Activated naive CD4-positive, alpha-beta T cell treated with anti-CD3 and anti-CD28 coated beads, Interleukin-2, amount 50 U/mL, for 72 hours (primary cell): ENCODE measurements at regions not wholly inside any gene's neighbourhood (a gene's known extent, or its start where the extent isn't known, plus 50 kb on each side); places are given as distances from the start of the nearest gene placed in this dataset.
A peak's percentile ranks its signal among the peaks of the same experiment; 100 is the strongest.
"Not testable (repeated sequence)": the region's sequence is repeated elsewhere in the genome, so short reads cannot be mapped to it uniquely, and the experiment has no call there.

Experiments used
- ATAC-seq, 2 donors: fragments of 150-1000 bp; cut with Tn5 transposase; 2 replicates each; pipeline ENCODE4 v1.10.0; 2021; ENCODE audit warnings: mild to moderate bottlenecking in 2 of 2, moderate library complexity in 2 of 2
- DNase-seq, 2 donors: peaks; one replicate each; pipeline ENCODE4 v3.0.0; 2021 to 2022; ENCODE audit warnings: low spot score in 2 of 2
- H3K27ac Mint-ChIP-seq, 2 donors: one replicate each; pipeline ENCODE4 v1.8.0; 2022; ENCODE audit warnings: mild to moderate bottlenecking in 2 of 2, mixed read lengths in 2 of 2
- H3K36me3 Mint-ChIP-seq, 2 donors: one replicate each; pipeline ENCODE4 v1.8.0; 2022; ENCODE audit warnings: mixed read lengths in 2 of 2
- H3K9me3 Mint-ChIP-seq, 2 donors: one replicate each; pipeline ENCODE4 v1.8.0; 2022; ENCODE audit warnings: mixed read lengths in 2 of 2

- H3K27ac Mint-ChIP-seq, H3K36me3 Mint-ChIP-seq, DNase-seq, ATAC-seq, H3K9me3 Mint-ChIP-seq: not testable (repeated sequence)
Measured at GRCh38 chr18:14992758-14993157, 244.8 kb downstream of the ANKRD30B start.

DNA sequence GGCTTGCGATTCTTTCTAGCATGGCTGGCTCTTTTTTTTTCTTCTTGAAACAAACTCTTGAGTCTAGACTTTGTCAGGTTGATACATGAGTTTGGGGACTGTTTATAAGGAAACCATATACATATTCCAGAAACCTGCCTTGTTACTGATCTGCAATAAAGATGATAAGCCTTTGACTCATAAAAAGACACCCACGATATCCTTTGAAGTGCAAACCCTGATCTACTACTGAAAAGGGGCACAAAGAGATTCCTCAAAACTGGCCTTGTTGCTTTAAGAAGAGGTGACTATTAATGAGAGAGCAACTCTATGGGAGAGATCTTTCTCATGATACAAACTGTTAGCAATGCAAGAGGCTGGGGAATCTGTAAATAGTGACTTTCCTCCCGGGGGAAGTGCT is 247.1 kb downstream of the ANKRD30B start:
- not testable (repeated sequence) for H3K9me3 Mint-ChIP-seq, H3K36me3 Mint-ChIP-seq, DNase-seq, H3K27ac Mint-ChIP-seq
- ATAC-seq = peak; percentile 22 to 84

GRCh38 chr18:14997357-14997756 is 249.4 kb downstream of the ANKRD30B start:
- ATAC-seq (no peak), DNase-seq (no peak)
- H3K9me3 Mint-ChIP-seq = peaks cover 3 to 4% of the 10 kb centered on the region in 2 donors

DNA sequence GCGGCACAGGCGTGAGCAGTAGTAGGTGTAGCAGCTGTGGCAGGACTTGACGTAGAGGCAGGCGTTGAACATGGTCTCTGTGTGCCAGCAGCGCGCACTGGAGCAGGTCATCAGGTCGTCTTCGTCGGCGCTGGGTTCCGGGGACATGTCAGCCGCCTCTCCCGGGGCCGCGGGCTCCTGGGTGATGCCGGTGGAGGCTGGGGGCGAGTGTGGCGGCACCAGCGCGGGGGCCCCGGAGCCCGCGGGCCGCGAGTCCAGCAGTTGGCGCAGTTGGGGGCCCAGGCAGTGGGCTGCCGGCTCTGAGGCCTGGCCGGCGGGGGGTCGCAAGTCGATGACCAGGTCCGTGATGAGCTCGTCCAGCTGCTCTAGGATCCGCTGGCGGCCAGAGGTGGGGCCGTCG is 249.9 kb downstream of the ANKRD30B start:
- ATAC-seq = not testable (repeated sequence)

More at GRCh38 chr18:14997357-14997756, 249.4 kb downstream of the ANKRD30B start:
- H3K27ac Mint-ChIP-seq = no peak overlapping the region
- no peaks in the 10 kb centered on the region for H3K36me3 Mint-ChIP-seq

DNA sequence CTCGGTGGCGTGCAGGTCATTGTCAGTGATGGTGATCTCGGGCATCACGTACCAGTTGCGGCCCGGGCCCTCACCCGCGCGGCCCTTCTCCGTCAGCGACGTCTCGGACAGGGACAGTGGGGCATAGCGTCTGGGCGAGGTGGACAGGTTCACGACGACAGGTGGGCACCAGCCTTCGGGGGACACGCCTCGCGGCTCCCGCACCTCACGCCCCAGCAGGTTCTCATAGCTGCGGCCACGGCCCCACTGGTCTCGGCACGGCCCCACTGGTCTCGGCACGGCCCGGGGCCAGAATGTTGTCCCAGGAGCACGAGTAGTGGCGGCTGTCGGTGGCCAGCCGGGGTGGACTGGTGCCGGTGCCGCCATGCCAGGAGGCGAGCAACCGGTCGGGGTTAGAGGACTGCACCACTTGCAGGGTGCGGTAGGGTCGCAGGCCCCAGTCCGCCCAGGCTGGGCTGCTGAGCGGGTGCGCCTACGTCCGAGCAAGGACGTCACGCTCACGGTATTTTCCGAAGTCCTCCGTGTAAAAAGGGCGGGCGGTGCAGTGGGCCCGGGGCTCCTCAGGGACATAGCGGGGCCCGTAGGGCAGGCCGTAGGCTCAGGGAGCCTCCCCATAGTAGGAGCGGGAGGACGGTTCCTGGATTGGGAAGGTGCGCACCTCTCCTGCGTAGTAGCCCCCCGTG is 250.5 kb downstream of the ANKRD30B start:
- H3K9me3 Mint-ChIP-seq, H3K36me3 Mint-ChIP-seq, ATAC-seq: not testable (repeated sequence)

More for the DNA sequence above, 249.9 kb downstream of the ANKRD30B start:
- H3K36me3 Mint-ChIP-seq, H3K27ac Mint-ChIP-seq, H3K9me3 Mint-ChIP-seq, DNase-seq: not testable (repeated sequence)

GRCh38 chr18:14999085-14999975 is 251.4 kb downstream of the ANKRD30B start:
- H3K36me3 Mint-ChIP-seq = no peaks in the 10 kb centered on the region

More for the DNA sequence above, 250.5 kb downstream of the ANKRD30B start:
- not testable (repeated sequence) for H3K27ac Mint-ChIP-seq, DNase-seq

DNA sequence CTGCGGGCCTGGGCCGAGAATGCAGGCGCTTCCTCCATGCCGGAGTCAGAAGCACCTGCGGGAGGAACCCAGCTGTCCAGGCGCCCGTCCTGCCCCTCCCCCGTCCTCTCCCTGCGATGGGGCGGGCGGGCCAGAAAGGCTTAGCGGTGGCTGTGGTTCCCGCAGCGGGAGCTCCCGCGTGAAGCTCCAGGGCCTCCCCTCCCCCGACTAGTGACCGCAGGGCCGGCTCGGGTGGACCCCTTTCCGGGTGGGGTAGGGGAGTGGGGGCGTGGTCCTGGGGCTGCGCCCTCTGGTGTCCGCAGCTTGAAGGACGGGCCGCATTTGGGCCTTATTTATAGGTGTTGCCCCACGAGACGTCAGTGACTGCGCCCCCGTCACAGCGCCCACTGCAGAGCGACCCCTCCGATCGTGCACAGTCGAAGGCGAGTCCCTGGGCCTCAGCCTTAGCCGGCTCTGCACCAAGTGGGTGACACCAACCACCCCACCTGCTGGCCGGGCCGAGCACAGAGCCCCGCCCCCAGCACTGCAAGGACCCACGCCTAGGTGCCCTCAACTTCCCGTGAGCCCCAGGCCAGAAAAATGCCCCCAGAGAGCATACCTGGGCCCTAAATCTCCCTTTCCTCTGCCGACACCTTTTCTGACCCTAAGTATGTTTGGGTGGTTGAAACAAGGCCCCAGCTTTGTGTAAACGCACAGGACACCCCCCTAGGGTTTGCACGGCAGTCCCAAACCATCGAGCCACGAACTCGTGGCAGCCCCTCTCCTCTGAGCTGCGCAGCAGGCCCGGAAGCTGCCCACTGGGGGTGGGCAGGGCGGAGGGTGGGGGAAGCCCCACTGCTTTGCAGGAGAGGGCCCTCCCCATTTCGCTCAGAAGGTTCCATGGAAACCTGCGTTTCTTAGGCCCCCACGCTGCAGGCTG is 252.4 kb downstream of the ANKRD30B start:
- H3K27ac Mint-ChIP-seq, H3K36me3 Mint-ChIP-seq, DNase-seq, H3K9me3 Mint-ChIP-seq: not testable (repeated sequence)
- ATAC-seq = peak; percentile 45 to 48

More at GRCh38 chr18:14999085-14999975, 251.4 kb downstream of the ANKRD30B start:
- H3K9me3 Mint-ChIP-seq = peaks cover 3 to 4% of the 10 kb centered on the region in 2 donors
- H3K27ac Mint-ChIP-seq = no peak overlapping the region
- ATAC-seq (no peak), DNase-seq (no peak)

GRCh38 chr18:15001038-15001794 is 253.2 kb downstream of the ANKRD30B start:
- not testable (repeated sequence) for DNase-seq, ATAC-seq, H3K27ac Mint-ChIP-seq, H3K9me3 Mint-ChIP-seq, H3K36me3 Mint-ChIP-seq

DNA sequence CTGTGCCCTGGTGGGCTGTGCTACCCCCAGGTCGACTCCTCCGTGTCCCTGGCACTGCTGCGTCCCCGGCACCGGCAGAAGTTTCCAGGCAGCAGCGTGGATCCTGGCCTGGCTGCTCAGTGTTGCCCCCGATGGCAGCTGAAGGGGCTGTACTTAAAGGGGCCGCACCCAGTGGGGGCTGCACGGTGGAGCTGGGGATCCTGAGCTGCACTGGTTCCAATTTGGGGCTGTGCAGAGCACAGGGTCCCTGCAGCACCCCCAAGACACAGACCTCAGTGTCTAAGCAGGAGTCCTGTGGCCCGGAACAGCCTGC is 253.8 kb downstream of the ANKRD30B start:
- not testable (repeated sequence) for H3K27ac Mint-ChIP-seq, ATAC-seq, H3K9me3 Mint-ChIP-seq, DNase-seq, H3K36me3 Mint-ChIP-seq

- not testable (repeated sequence) for H3K9me3 Mint-ChIP-seq, ATAC-seq, H3K27ac Mint-ChIP-seq, DNase-seq, H3K36me3 Mint-ChIP-seq
Measured at GRCh38 chr18:15002765-15003164, 254.8 kb downstream of the ANKRD30B start.

DNA sequence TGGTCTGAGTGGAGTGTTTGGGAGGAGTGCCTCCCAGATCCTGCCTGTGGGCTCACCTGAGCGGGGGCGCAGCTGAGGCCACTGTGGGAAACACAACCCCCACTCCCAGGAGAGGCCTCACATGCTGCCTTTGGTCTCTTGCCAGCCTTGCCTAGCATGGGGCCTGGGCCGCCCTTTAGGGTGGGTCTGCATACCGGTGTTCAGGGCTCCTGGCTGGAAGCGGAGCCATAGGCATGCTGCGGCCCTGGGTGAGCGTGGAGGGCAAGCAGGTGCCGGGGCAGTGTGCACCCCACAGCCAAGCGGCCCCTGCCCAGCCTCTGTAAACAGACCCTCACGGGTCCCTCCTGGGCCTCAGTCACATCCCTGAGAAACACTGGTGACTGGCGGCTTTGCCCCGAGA is 255.3 kb downstream of the ANKRD30B start:
- not testable (repeated sequence) for H3K36me3 Mint-ChIP-seq, DNase-seq, H3K27ac Mint-ChIP-seq, ATAC-seq, H3K9me3 Mint-ChIP-seq

GRCh38 chr18:15003636-15004269 is 255.8 kb downstream of the ANKRD30B start:
- H3K36me3 Mint-ChIP-seq, H3K27ac Mint-ChIP-seq, DNase-seq, H3K9me3 Mint-ChIP-seq, ATAC-seq: not testable (repeated sequence)

GRCh38 chr18:15004270-15004973 is 256.4 kb downstream of the ANKRD30B start:
- not testable (repeated sequence) for H3K36me3 Mint-ChIP-seq, H3K27ac Mint-ChIP-seq, ATAC-seq, DNase-seq, H3K9me3 Mint-ChIP-seq

GRCh38 chr18:15005313-15006130 is 257.6 kb downstream of the ANKRD30B start:
- ATAC-seq = no peak
- Mint-ChIP-seq H3K27ac (no peak overlapping the region), H3K9me3 (no peaks in the 10 kb centered on the region), H3K36me3 (no peaks in the 10 kb centered on the region)
- no peak for DNase-seq
